H1 (cell line): ENCODE measurements at regions not wholly inside any gene's neighbourhood (a gene's known extent, or its start where the extent isn't known, plus 50 kb on each side); places are given as distances from the start of the nearest gene placed in this dataset.

Experiments
- CTCF ChIA-PET: fragments of 300-600 bp; sonication (Branson Sonifier 250); formaldehyde crosslinking; loops from one replicate; lab custom pipeline; 2021; ENCODE audit not compliant: partially characterized antibody; lab: Charles Lee
- POLR2A ChIA-PET: fragments of 300-600 bp; sonication (Branson Sonifier 250); formaldehyde crosslinking; loops from one replicate; lab custom pipeline; 2021; ENCODE audit warnings: inconsistent platforms; ENCODE audit not compliant: partially characterized antibody; lab: Charles Lee
- DNase-seq, 2 experiments: peaks; one replicate each; pipeline versions ENCODE4 v3.0.0 to v3.0.0-alpha.2; 2010 to 2022; ENCODE audit warnings: low spot score in 2 of 2, low read depth in 1 of 2, mixed read lengths in 1 of 2
- FAIRE-seq: peaks from 2 replicates; lab custom pipeline; 2011; peaks lifted over from hg19 to GRCh38; lab: Jason Lieb, UNC
- H2AFZ ChIP-seq: 2 replicates; pipeline ENCODE4 v1.8.1; 2012; ENCODE audit warnings: low read length, inconsistent platforms
- H2AK5ac ChIP-seq: 2 replicates; pipeline ENCODE4 v1.6.1; 2013; ENCODE audit warnings: low read depth, low read length
- H2BK120ac ChIP-seq: replicated peaks from 2 replicates; pipeline ENCODE3; 2013; ENCODE audit warnings: low read depth, low read length, inconsistent platforms
- H2BK12ac ChIP-seq: 2 replicates; pipeline ENCODE4 v1.6.1; 2013; ENCODE audit warnings: low read depth, low read length
- H2BK15ac ChIP-seq: 2 replicates; pipeline ENCODE4 v1.6.1; 2013; ENCODE audit warnings: low read length
- H2BK20ac ChIP-seq: 2 replicates; pipeline ENCODE4 v1.6.1; 2013; ENCODE audit warnings: low read length
- H2BK5ac ChIP-seq: 2 replicates; pipeline ENCODE4 v1.6.1; 2013; ENCODE audit warnings: low read depth, low read length
- H3K14ac ChIP-seq: 2 replicates; pipeline ENCODE4 v1.6.1; 2013; ENCODE audit warnings: inconsistent platforms; ENCODE audit not compliant: insufficient read length
- H3K18ac ChIP-seq: 2 replicates; pipeline ENCODE4 v1.6.1; 2013; ENCODE audit warnings: low read length; ENCODE audit errors: extremely low read depth
- H3K23ac ChIP-seq: 2 replicates; pipeline ENCODE4 v1.6.1; 2013; ENCODE audit warnings: inconsistent platforms; ENCODE audit not compliant: insufficient read length
- H3K23me2 ChIP-seq: 2 replicates; pipeline ENCODE4 v1.6.1; 2013; ENCODE audit warnings: low read depth, low read length
- H3K27ac ChIP-seq: 2 replicates; pipeline ENCODE4 v1.6.1; 2011; ENCODE audit warnings: low read depth, low read length, inconsistent platforms
- H3K27me3 ChIP-seq, 4 experiments: replicated peaks in 1 of 4; 1 replicate in 1 of 4; 2 replicates in 3 of 4; pipeline versions ENCODE4 v1.6.1 to v1.8.1; 2011 to 2013; ENCODE audit warnings: low read length in 3 of 4, mild to moderate bottlenecking in 3 of 4, inconsistent platforms in 2 of 4, mixed read lengths in 2 of 4, moderate library complexity in 1 of 4; ENCODE audit not compliant: control insufficient read depth in 3 of 4, insufficient read depth in 3 of 4; ENCODE audit errors: extremely low read depth in 1 of 4
- H3K36me3 ChIP-seq, 4 experiments: 2 replicates each; pipeline versions ENCODE4 v1.6.1 to v1.8.1; 2011 to 2013; ENCODE audit warnings: mild to moderate bottlenecking in 4 of 4, low read length in 3 of 4, moderate library complexity in 2 of 4, control low read depth in 1 of 4, inconsistent platforms in 1 of 4; ENCODE audit not compliant: insufficient read depth in 4 of 4, control insufficient read depth in 2 of 4
- H3K4ac ChIP-seq: replicated peaks from 2 replicates; pipeline ENCODE3; 2013; ENCODE audit warnings: low read length, low read depth, mixed read lengths, inconsistent platforms; ENCODE audit not compliant: insufficient read length
- H3K4me1 ChIP-seq, 4 experiments: replicated peaks in 1 of 4; 1 replicate in 1 of 4; 2 replicates in 3 of 4; pipeline versions ENCODE4 v1.6.1 to v1.8.1; 2011 to 2013; ENCODE audit warnings: low read length in 3 of 4, inconsistent platforms in 2 of 4, mixed read lengths in 1 of 4; ENCODE audit not compliant: insufficient read depth in 4 of 4, control insufficient read depth in 3 of 4
- H3K4me2 ChIP-seq, 2 experiments: 2 replicates each; pipeline versions ENCODE4 v1.6.1 to v1.8.1; 2011 to 2013; ENCODE audit warnings: low read depth in 2 of 2, low read length in 2 of 2, control low read depth in 1 of 2, inconsistent platforms in 1 of 2, mild to moderate bottlenecking in 1 of 2; ENCODE audit not compliant: insufficient read depth in 1 of 2
- H3K4me3 ChIP-seq, 4 experiments: fragments of 200-600, 300-600 bp in 1 of 4; sonication (generic), shearing (Covaris generic), sonication (Bioruptor Twin) in 1 of 4; 2 replicates each; pipeline versions ENCODE4 v1.5.1 to v1.8.1; 2011 to 2016; ENCODE audit warnings: low read length in 4 of 4, low read depth in 3 of 4, control low read depth in 2 of 4, inconsistent platforms in 2 of 4, mild to moderate bottlenecking in 2 of 4, mixed read lengths in 1 of 4, moderate library complexity in 1 of 4; ENCODE audit not compliant: insufficient read depth in 2 of 4; ENCODE audit errors: extremely low read depth in 1 of 4
- H3K56ac ChIP-seq: replicated peaks from 2 replicates; pipeline ENCODE3; 2013; ENCODE audit warnings: low read depth, mild to moderate bottlenecking, mixed read lengths, low read length, inconsistent platforms; ENCODE audit not compliant: insufficient read length
- H3K79me1 ChIP-seq: 2 replicates; pipeline ENCODE4 v1.6.1; 2013; ENCODE audit warnings: low read depth, low read length, control low read depth
- H3K79me2 ChIP-seq, 2 experiments: 2 replicates each; pipeline versions ENCODE4 v1.6.1 to v1.8.1; 2012 to 2013; ENCODE audit warnings: low read length in 2 of 2, mild to moderate bottlenecking in 2 of 2, inconsistent platforms in 1 of 2; ENCODE audit not compliant: insufficient read depth in 2 of 2, control insufficient read depth in 1 of 2
- H3K9ac ChIP-seq, 4 experiments: replicated peaks in 1 of 4; 1 replicate in 1 of 4; 2 replicates in 3 of 4; pipeline versions ENCODE4 v1.6.1 to v1.8.1; 2011 to 2013; ENCODE audit warnings: low read depth in 3 of 4, low read length in 3 of 4, control low read depth in 2 of 4, mild to moderate bottlenecking in 2 of 4, moderate library complexity in 2 of 4, inconsistent platforms in 1 of 4; ENCODE audit errors: extremely low read depth in 1 of 4
- H3K9me3 ChIP-seq, 2 experiments: 2 replicates each; pipeline versions ENCODE4 v1.6.1 to v1.8.1; 2012 to 2013; ENCODE audit warnings: mild to moderate bottlenecking in 2 of 2, moderate library complexity in 2 of 2, control low read depth in 1 of 2, inconsistent platforms in 1 of 2, low read depth in 1 of 2, low read length in 1 of 2, mixed read lengths in 1 of 2; ENCODE audit not compliant: insufficient read depth in 2 of 2
- H4K20me1 ChIP-seq, 2 experiments: replicated peaks in 1 of 2; 2 replicates each; pipeline versions ENCODE3 to v1.8.1; 2011 to 2013; ENCODE audit warnings: inconsistent platforms in 2 of 2, low read length in 2 of 2, mild to moderate bottlenecking in 1 of 2; ENCODE audit not compliant: insufficient read depth in 2 of 2, control insufficient read depth in 1 of 2
- H4K5ac ChIP-seq: 2 replicates; pipeline ENCODE4 v1.6.1; 2013; ENCODE audit warnings: low read length, low read depth, mixed read lengths, inconsistent platforms; ENCODE audit not compliant: insufficient read length
- H4K8ac ChIP-seq: 2 replicates; pipeline ENCODE4 v1.8.0; 2013; ENCODE audit warnings: mild to moderate bottlenecking, moderate library complexity, low read length, inconsistent platforms; ENCODE audit not compliant: insufficient read depth; ENCODE audit errors: extremely low read depth
- H4K91ac ChIP-seq: replicated peaks from 2 replicates; pipeline ENCODE3; 2013; ENCODE audit warnings: low read length, mixed read lengths, inconsistent platforms; ENCODE audit not compliant: insufficient read length
- CBX8 ChIP-seq: fragments of 300-800, 300-1000 bp; sonication (generic); IDR thresholded peaks from 2 replicates; pipeline ENCODE4 v1.7.1; 2016; ENCODE audit warnings: low read depth, low read length, borderline replicate concordance
- RAD21 ChIP-seq, 2 experiments: IDR thresholded peaks in 1 of 2; conservative IDR thresholded peaks in 1 of 2; 2 replicates each; pipeline ENCODE4 v1.6.1; 2011; ENCODE audit warnings: low read depth in 2 of 2, low read length in 2 of 2, improper control_type of control experiment in 1 of 2, inconsistent platforms in 1 of 2, mild to moderate bottlenecking in 1 of 2, moderate library complexity in 1 of 2
- SP4 ChIP-seq: IDR thresholded peaks from 2 replicates; pipeline ENCODE4 v1.6.1; 2012; ENCODE audit warnings: low read length, inconsistent platforms
- SUZ12 ChIP-seq: fragments of 200-600 bp; sonication (generic); IDR thresholded peaks from 2 replicates; pipeline ENCODE4 v1.6.1; 2012; ENCODE audit warnings: mild to moderate bottlenecking, inconsistent platforms, low read length, moderate library complexity, mixed read lengths
- WGBS, 2 experiments: shearing (Covaris generic) in 1 of 2; methylation state at CpG; one replicate each; pipeline versions ENCODE4 v1.1.6 to v1.1.7; 2013 to 2015; ENCODE audit warnings: low lambda C conversion rate in 2 of 2, mixed read lengths in 2 of 2, inconsistent platforms in 1 of 2, low coverage in 1 of 2, missing lambda C conversion rate in 1 of 2; ENCODE audit not compliant: insufficient replicate concordance in 2 of 2, insufficient coverage in 1 of 2, insufficient read length in 1 of 2; ENCODE audit errors: extremely low coverage in 1 of 2, missing lambda C conversion rate in 1 of 2; 5-methylcytosine and 5-hydroxymethylcytosine counted together

GRCh38 chr12:13405961-13406703 is 209.6 kb downstream of the EMP1 start:
- H2AK5ac ChIP-seq: no peak overlapping the region
- H2BK15ac ChIP-seq: no peak overlapping the region
- no peak overlapping the region for H3K27ac ChIP-seq
- H3K4me1 ChIP-seq: no peaks in the 10 kb centered on the region
- H3K14ac ChIP-seq: no peak overlapping the region
- FAIRE-seq (no peak), DNase-seq (peak in 1 of 2 experiments; percentile 11)
- H3K4me3 ChIP-seq: no peak overlapping the region
- H3K79me1 ChIP-seq: no peaks in the 10 kb centered on the region
- ChIA-PET CTCF (interaction anchor here (0.5 to 1.4 kb wide), 6 partner anchors 8 to 356 kb away, joined by 3 to 6 read pairs (median 3); no protein-coding TSS in a partner anchor), POLR2A (no interaction called here)
- no peak overlapping the region for H3K9ac ChIP-seq
- H3K27me3 ChIP-seq: no peaks in the 10 kb centered on the region
- no peak overlapping the region for H2BK12ac ChIP-seq
- H3K79me2 ChIP-seq: no peaks in the 10 kb centered on the region
- H3K4me2 ChIP-seq: no peak overlapping the region
- no peak overlapping the region for H4K5ac ChIP-seq
- no peak overlapping the region for H2BK5ac ChIP-seq
- H4K8ac ChIP-seq: no peak overlapping the region
- no peak overlapping the region for H2BK120ac ChIP-seq
- no peaks in the 10 kb centered on the region for H3K36me3 ChIP-seq
- TF ChIP-seq CBX8 (no peak), SP4 (no peak), SUZ12 (no peak), RAD21 (IDR thresholded peaks at IDR 0.05 in 1 of 2, conservative IDR thresholded peaks at IDR 0.05 in 1 of 2; ENCODE audit: low read depth in 2 of 2, low read length in 2 of 2) (0 out of 4 replicates have a peak, but pooled peaks of 1 of the 2 experiments have one; percentile 17)
- no peak overlapping the region for H3K56ac ChIP-seq
- no peak overlapping the region for H2AFZ ChIP-seq
- no peaks in the 10 kb centered on the region for H3K23me2 ChIP-seq
- H3K9me3 ChIP-seq: no peaks in the 10 kb centered on the region
- WGBS, 2 experiments: 92% methylated on average over 5 of the region's 5 CpGs; no CpG with 5 or more reads in 1 of the 2 experiments
- no peak overlapping the region for H3K23ac ChIP-seq
- H3K18ac ChIP-seq: no peak overlapping the region
- H3K4ac ChIP-seq: no peak overlapping the region
- H2BK20ac ChIP-seq: no peak overlapping the region
- H4K20me1 ChIP-seq: no peaks in the 10 kb centered on the region
- H4K91ac ChIP-seq: no peak overlapping the region
